ENCODE measurements at regions not wholly inside any gene's neighbourhood (a gene's known extent, or its start where the extent isn't known, plus 50 kb on each side); places are given as distances from the start of the nearest gene placed in this dataset.

- Histone ChIP-seq H3K4me2 (no peak overlapping the region), H3K79me2 (ENCODE audit: low read depth) (no peaks in the 10 kb centered on the region), H3K9me3 (ENCODE audit: low read depth) (no peaks in the 10 kb centered on the region), H3K9ac (no peak overlapping the region), H4K20me1 (ENCODE audit: low read depth) (no peaks in the 10 kb centered on the region), H3K4me3 (no peak overlapping the region), H2AFZ (replicated peaks) (no peak overlapping the region), H3F3A (ENCODE audit: low read depth) (no peaks in the 10 kb centered on the region), H3K27ac (no peak overlapping the region), H3K36me3 (no peaks in the 10 kb centered on the region), H3K4me1 (no peaks in the 10 kb centered on the region), H3K27me3 (no peaks in the 10 kb centered on the region)
- peaks cover 6% of the 10 kb centered on the region for H3K4me1 Mint-ChIP-seq
- H3K27me3 Mint-ChIP-seq (ENCODE audit: insufficient read depth, low read depth): no peaks in the 10 kb centered on the region
- H3K36me3 Mint-ChIP-seq: no peaks in the 10 kb centered on the region
- DNase-seq (ENCODE audit: low spot score): no peak
- no peak overlapping the region for H3K27ac Mint-ChIP-seq
- H3K9me3 Mint-ChIP-seq: no peaks in the 10 kb centered on the region
- H3K4me3 Mint-ChIP-seq: no peak overlapping the region
- no peak for TF ChIP-seq EZH2 (IDR thresholded peaks at IDR 0.05)
- no peak for TF ChIP-seq EZH2phosphoT487 (IDR thresholded peaks at IDR 0.05)
- TF ChIP-seq, protein P1, sequence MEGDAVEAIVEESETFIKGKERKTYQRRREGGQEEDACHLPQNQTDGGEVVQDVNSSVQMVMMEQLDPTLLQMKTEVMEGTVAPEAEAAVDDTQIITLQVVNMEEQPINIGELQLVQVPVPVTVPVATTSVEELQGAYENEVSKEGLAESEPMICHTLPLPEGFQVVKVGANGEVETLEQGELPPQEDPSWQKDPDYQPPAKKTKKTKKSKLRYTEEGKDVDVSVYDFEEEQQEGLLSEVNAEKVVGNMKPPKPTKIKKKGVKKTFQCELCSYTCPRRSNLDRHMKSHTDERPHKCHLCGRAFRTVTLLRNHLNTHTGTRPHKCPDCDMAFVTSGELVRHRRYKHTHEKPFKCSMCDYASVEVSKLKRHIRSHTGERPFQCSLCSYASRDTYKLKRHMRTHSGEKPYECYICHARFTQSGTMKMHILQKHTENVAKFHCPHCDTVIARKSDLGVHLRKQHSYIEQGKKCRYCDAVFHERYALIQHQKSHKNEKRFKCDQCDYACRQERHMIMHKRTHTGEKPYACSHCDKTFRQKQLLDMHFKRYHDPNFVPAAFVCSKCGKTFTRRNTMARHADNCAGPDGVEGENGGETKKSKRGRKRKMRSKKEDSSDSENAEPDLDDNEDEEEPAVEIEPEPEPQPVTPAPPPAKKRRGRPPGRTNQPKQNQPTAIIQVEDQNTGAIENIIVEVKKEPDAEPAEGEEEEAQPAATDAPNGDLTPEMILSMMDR (IDR thresholded peaks at IDR 0.05): no peak
Observed at GRCh38 chr4:24089851-24090534, 200.1 kb upstream of the PPARGC1A start.

- no peaks in the 10 kb centered on the region for H3F3A ChIP-seq (ENCODE audit: low read depth)
- Mint-ChIP-seq H3K36me3 (no peaks in the 10 kb centered on the region), H3K4me3 (no peak overlapping the region), H3K27me3 (ENCODE audit: insufficient read depth, low read depth) (no peaks in the 10 kb centered on the region), H3K4me1 (no peaks in the 10 kb centered on the region), H3K27ac (no peak overlapping the region), H3K9me3 (no peaks in the 10 kb centered on the region)
- H3K4me2 ChIP-seq: no peak overlapping the region
- H3K4me3 ChIP-seq: no peak overlapping the region
- no peak for DNase-seq (ENCODE audit: low spot score)
- H4K20me1 ChIP-seq (ENCODE audit: low read depth): no peaks in the 10 kb centered on the region
- no peak overlapping the region for H2AFZ ChIP-seq (replicated peaks)
- H3K36me3 ChIP-seq: no peaks in the 10 kb centered on the region
- no peaks in the 10 kb centered on the region for H3K79me2 ChIP-seq (ENCODE audit: low read depth)
- H3K4me1 ChIP-seq: no peaks in the 10 kb centered on the region
- no peak for TF ChIP-seq EZH2phosphoT487 (IDR thresholded peaks at IDR 0.05)
- TF ChIP-seq, protein P1 (IDR thresholded peaks at IDR 0.05): no peak
- no peaks in the 10 kb centered on the region for H3K9me3 ChIP-seq (ENCODE audit: low read depth)
- H3K27ac ChIP-seq: no peak overlapping the region
- no peaks in the 10 kb centered on the region for H3K27me3 ChIP-seq
- no peak overlapping the region for H3K9ac ChIP-seq
Observed at GRCh38 chr4:24080871-24081270, 191.0 kb upstream of the PPARGC1A start.

- no peak overlapping the region for H3K4me3 Mint-ChIP-seq
- Histone ChIP-seq H3K27me3 (no peaks in the 10 kb centered on the region), H3K4me3 (no peak overlapping the region), H3K79me2 (ENCODE audit: low read depth) (no peaks in the 10 kb centered on the region), H4K20me1 (ENCODE audit: low read depth) (no peaks in the 10 kb centered on the region), H3K36me3 (no peaks in the 10 kb centered on the region), H2AFZ (replicated peaks) (no peak overlapping the region), H3K9me3 (ENCODE audit: low read depth) (no peaks in the 10 kb centered on the region), H3F3A (ENCODE audit: low read depth) (no peaks in the 10 kb centered on the region), H3K4me1 (no peaks in the 10 kb centered on the region), H3K27ac (no peak overlapping the region), H3K9ac (no peak overlapping the region), H3K4me2 (no peak overlapping the region)
- H3K27ac Mint-ChIP-seq: no peak overlapping the region
- H3K36me3 Mint-ChIP-seq: no peaks in the 10 kb centered on the region
- H3K9me3 Mint-ChIP-seq: no peaks in the 10 kb centered on the region
- peaks cover 4% of the 10 kb centered on the region for H3K27me3 Mint-ChIP-seq (ENCODE audit: insufficient read depth, low read depth)
- H3K4me1 Mint-ChIP-seq: no peaks in the 10 kb centered on the region
- TF ChIP-seq, protein P1 (IDR thresholded peaks at IDR 0.05): no peak
- no peak for TF ChIP-seq EZH2phosphoT487 (IDR thresholded peaks at IDR 0.05)
- TF ChIP-seq EZH2 (IDR thresholded peaks at IDR 0.05): no peak
- no peak for DNase-seq (ENCODE audit: low spot score)
Observed at GRCh38 chr4:24078347-24078962, 188.6 kb upstream of the PPARGC1A start.

All from neural progenitor cell (in vitro differentiated cells).